ENCODE measurements at regions not wholly inside any gene's neighbourhood (a gene's known extent, or its start where the extent isn't known, plus 50 kb on each side); places are given as distances from the start of the nearest gene placed in this dataset.

- Histone ChIP-seq H3K27me3 (ENCODE audit: control insufficient read depth in 2 of 2, insufficient read depth in 2 of 2, low read length in 2 of 2) (no peaks in the 10 kb centered on the region), H3K9ac (replicated peaks; ENCODE audit: extremely low read depth, insufficient read depth, low read length) (no peak overlapping the region), H4K20me1 (replicated peaks; ENCODE audit: control insufficient read depth, extremely low read depth, insufficient read depth, low read length) (no peaks in the 10 kb centered on the region), H3K9me3 (replicated peaks; ENCODE audit: control insufficient read depth, insufficient read depth, low read length) (peaks cover 2% of the 10 kb centered on the region), H3K4me2 (ENCODE audit: insufficient read depth, low read length) (no peak overlapping the region), H3K9me1 (replicated peaks; ENCODE audit: control insufficient read depth, extremely low read depth, insufficient read depth, low read length) (no peaks in the 10 kb centered on the region), H3K79me2 (ENCODE audit: control insufficient read depth, insufficient read depth, low read length) (no peaks in the 10 kb centered on the region), H3K4me1 (ENCODE audit: control insufficient read depth, extremely low read depth, insufficient read depth, low read length) (no peaks in the 10 kb centered on the region), H3K4me3 (replicated peaks in 1 of 3; ENCODE audit: insufficient read depth in 1 of 3, low read depth in 1 of 3, low read length in 3 of 3) (no peak overlapping the region), H2AFZ (ENCODE audit: low read depth, low read length) (no peak overlapping the region), H3K36me3 (ENCODE audit: control insufficient read depth in 2 of 2, extremely low read depth in 1 of 2, insufficient read depth in 2 of 2, low read length in 2 of 2) (no peaks in the 10 kb centered on the region), H3K27ac (ENCODE audit: insufficient read depth, low read depth, low read length) (no peak overlapping the region)
- DNase-seq (ENCODE audit: low read depth, low spot score) = no peak
- POLR2A ChIA-PET = no interaction called here
- dilution Hi-C loops (cut with MboI; ENCODE audit: extremely low pct_ligation_motif_present, low sequenced_read_pairs) (no loop called here), intact Hi-C loops (cut with micrococcal nuclease) (no loop called here)
- FAIRE-seq = no peak
- TF ChIP-seq EZH2 (IDR thresholded peaks at IDR 0.05; ENCODE audit: borderline replicate concordance, low read depth, low read length, severe bottlenecking) (no peak), MAX (IDR thresholded peaks at IDR 0.05; ENCODE audit: insufficient read depth, insufficient read length) (no peak), JUN (IDR thresholded peaks at IDR 0.05; ENCODE audit: borderline replicate concordance, insufficient read depth, insufficient read length, low read depth) (no peak), POLR2A (IDR thresholded peaks at IDR 0.05; ENCODE audit: low read depth, low read length) (no peak), FOS (IDR thresholded peaks at IDR 0.05; ENCODE audit: borderline replicate concordance, insufficient read depth, low read length) (no peak)
- CTCF ChIA-PET = no interaction called here
- no TSS peak for BruUV-seq (replicated peaks)
These were observed 106.5 kb upstream of the MSX2 start for GRCh38 chr5:174617910-174618309.

- dilution Hi-C loops (cut with MboI; ENCODE audit: extremely low pct_ligation_motif_present, low sequenced_read_pairs) (no loop called here), intact Hi-C loops (cut with micrococcal nuclease) (no loop called here)
- H3K4me2 ChIP-seq (ENCODE audit: insufficient read depth, low read length) = no peak overlapping the region
- H3K79me2 ChIP-seq (ENCODE audit: control insufficient read depth, insufficient read depth, low read length) = no peaks in the 10 kb centered on the region
- no peak for FAIRE-seq
- H3K27me3 ChIP-seq (ENCODE audit: control insufficient read depth in 2 of 2, insufficient read depth in 2 of 2, low read length in 2 of 2) = no peaks in the 10 kb centered on the region
- no TSS peak for BruUV-seq (replicated peaks)
- no peaks in the 10 kb centered on the region for H3K9me1 ChIP-seq (replicated peaks; ENCODE audit: control insufficient read depth, extremely low read depth, insufficient read depth, low read length)
- H3K4me1 ChIP-seq (ENCODE audit: control insufficient read depth, extremely low read depth, insufficient read depth, low read length) = no peaks in the 10 kb centered on the region
- H2AFZ ChIP-seq (ENCODE audit: low read depth, low read length) = no peak overlapping the region
- CTCF ChIA-PET = no interaction called here
- TF ChIP-seq POLR2A (IDR thresholded peaks at IDR 0.05; ENCODE audit: low read depth, low read length) (no peak), MYC (IDR thresholded peaks at IDR 0.05; ENCODE audit: low read depth, low read length) (no peak), MAX (IDR thresholded peaks at IDR 0.05; ENCODE audit: insufficient read depth, insufficient read length) (no peak), POLR2AphosphoS5 (IDR thresholded peaks at IDR 0.05; ENCODE audit: insufficient read depth, low read depth, low read length) (no peak), JUN (IDR thresholded peaks at IDR 0.05; ENCODE audit: borderline replicate concordance, insufficient read depth, insufficient read length, low read depth) (no peak), FOS (IDR thresholded peaks at IDR 0.05; ENCODE audit: borderline replicate concordance, insufficient read depth, low read length) (no peak), EZH2 (IDR thresholded peaks at IDR 0.05; ENCODE audit: borderline replicate concordance, low read depth, low read length, severe bottlenecking) (no peak), GATA2 (IDR thresholded peaks at IDR 0.05; ENCODE audit: insufficient read depth, insufficient read length, low read depth, low read length) (no peak), CTCF (IDR thresholded peaks at IDR 0.05; ENCODE audit: extremely low read depth in 1 of 2, insufficient read depth in 1 of 2, low read depth in 1 of 2, low read length in 2 of 2) (no peak)
- no peak for DNase-seq (ENCODE audit: low read depth, low spot score)
- peaks cover 2% of the 10 kb centered on the region for H3K9me3 ChIP-seq (replicated peaks; ENCODE audit: control insufficient read depth, insufficient read depth, low read length)
- H3K9ac ChIP-seq (replicated peaks; ENCODE audit: extremely low read depth, insufficient read depth, low read length) = no peak overlapping the region
- no peaks in the 10 kb centered on the region for H3K36me3 ChIP-seq (ENCODE audit: control insufficient read depth in 2 of 2, extremely low read depth in 1 of 2, insufficient read depth in 2 of 2, low read length in 2 of 2)
- POLR2A ChIA-PET = no interaction called here
- no peak overlapping the region for H3K4me3 ChIP-seq (replicated peaks in 1 of 3; ENCODE audit: insufficient read depth in 1 of 3, low read depth in 1 of 3, low read length in 3 of 3)
- no peaks in the 10 kb centered on the region for H4K20me1 ChIP-seq (replicated peaks; ENCODE audit: control insufficient read depth, extremely low read depth, insufficient read depth, low read length)
- H3K27ac ChIP-seq (ENCODE audit: insufficient read depth, low read depth, low read length) = no peak overlapping the region
These were observed 105.8 kb upstream of the MSX2 start for GRCh38 chr5:174618589-174618988.
